ENCODE measurements at regions not wholly inside any gene's neighbourhood (a gene's known extent, or its start where the extent isn't known, plus 50 kb on each side); places are given as distances from the start of the nearest gene placed in this dataset.

DNA sequence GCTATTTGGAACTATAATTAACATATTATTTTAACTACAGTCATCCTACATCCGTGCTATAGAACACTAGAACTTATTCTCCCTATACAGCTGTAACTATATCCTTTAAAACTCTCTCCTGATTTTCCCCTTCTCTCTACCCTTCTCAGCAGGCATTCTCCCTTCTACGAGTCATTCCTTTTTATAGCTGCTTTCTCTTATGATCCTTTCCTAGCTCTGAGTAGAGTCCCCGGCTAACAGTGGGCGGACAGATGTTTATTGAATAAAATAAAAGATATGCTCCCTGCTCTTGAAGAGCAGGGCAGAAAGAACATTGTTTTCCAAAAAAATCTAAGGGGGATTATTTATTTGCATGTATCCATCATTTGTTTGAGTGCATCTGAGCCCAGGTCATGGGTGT, 246.5 kb upstream of the TMTC4 start:
- Mint-ChIP-seq H3K4me1 (ENCODE audit: low read depth) (no peaks in the 10 kb centered on the region), H3K9me3 (no peaks in the 10 kb centered on the region), H3K27me3 (peaks cover 8% of the 10 kb centered on the region), H3K4me3 (no peak overlapping the region), H3K36me3 (ENCODE audit: low read depth) (no peaks in the 10 kb centered on the region), H3K27ac (no peak overlapping the region)
- DNase-seq, result no peak
- ChIA-PET CTCF (interaction anchor here (1.1 kb wide), 1 partner anchor 199 kb away, joined by 3 read pairs; no protein-coding TSS in a partner anchor), POLR2A (no interaction called here)
- intact Hi-C loops (cut with micrococcal nuclease), result no loop called here
- no peak for TF ChIP-seq CTCF (IDR thresholded peaks at IDR 0.05)
- no peak for ATAC-seq

GRCh38 chr13:100917011-100917410, 242.4 kb upstream of the TMTC4 start:
- Mint-ChIP-seq H3K36me3 (ENCODE audit: low read depth) (no peaks in the 10 kb centered on the region), H3K27me3 (peaks cover 20% of the 10 kb centered on the region), H3K4me3 (no peak overlapping the region), H3K27ac (no peak overlapping the region), H3K4me1 (ENCODE audit: low read depth) (no peaks in the 10 kb centered on the region), H3K9me3 (no peaks in the 10 kb centered on the region)
- intact Hi-C loops (cut with micrococcal nuclease), result no loop called here
- no peak for TF ChIP-seq CTCF (IDR thresholded peaks at IDR 0.05)
- ATAC-seq (no peak), DNase-seq (no peak)
- ChIA-PET POLR2A (no interaction called here), CTCF (no interaction called here)

GRCh38 chr13:100913143-100913542, 238.5 kb upstream of the TMTC4 start:
- H3K4me3 Mint-ChIP-seq, result no peak overlapping the region
- H3K36me3 Mint-ChIP-seq (ENCODE audit: low read depth), result no peaks in the 10 kb centered on the region
- ChIA-PET POLR2A (no interaction called here), CTCF (no interaction called here)
- intact Hi-C loops (cut with micrococcal nuclease), result no loop called here
- peaks cover 22% of the 10 kb centered on the region for H3K27me3 Mint-ChIP-seq
- no peaks in the 10 kb centered on the region for H3K4me1 Mint-ChIP-seq (ENCODE audit: low read depth)
- no peak for TF ChIP-seq CTCF (IDR thresholded peaks at IDR 0.05)
- H3K27ac Mint-ChIP-seq, result no peak overlapping the region
- no peaks in the 10 kb centered on the region for H3K9me3 Mint-ChIP-seq
- DNase-seq (no peak), ATAC-seq (no peak)

DNA sequence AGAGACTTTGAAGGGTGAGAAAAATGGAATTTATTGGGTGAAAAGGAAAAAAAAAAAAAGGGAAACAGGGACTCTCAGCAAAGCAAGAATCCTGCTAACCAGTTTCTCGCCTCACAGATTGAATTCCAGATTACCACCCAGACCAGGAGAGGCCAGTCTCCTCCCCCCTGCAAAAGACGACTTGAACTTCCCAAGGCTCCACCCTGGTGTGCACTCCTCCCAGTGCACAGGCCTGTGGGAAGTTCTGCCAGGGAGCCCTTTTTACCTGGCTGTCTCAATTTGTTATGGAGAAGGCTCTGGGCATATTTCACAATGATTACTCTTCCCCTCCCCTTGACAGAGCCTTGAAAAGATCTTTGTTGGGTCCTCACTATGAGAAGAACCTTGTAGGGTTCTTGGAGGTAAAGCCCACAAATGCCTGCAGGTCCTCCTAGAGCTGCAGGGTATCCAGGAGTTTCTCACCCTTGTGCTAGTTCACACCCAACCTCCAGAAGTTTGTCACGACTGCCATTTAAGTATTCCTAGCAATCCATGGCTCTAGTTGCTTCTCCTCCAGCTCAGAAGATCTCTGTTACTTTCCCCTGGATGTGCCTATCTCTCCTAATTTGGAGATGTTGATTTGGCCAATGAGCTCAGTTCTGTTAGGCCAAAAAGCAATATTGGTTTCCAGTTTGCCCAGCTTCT, 229.8 kb upstream of the TMTC4 start:
- H3K27ac Mint-ChIP-seq, result no peak overlapping the region
- H3K27me3 Mint-ChIP-seq, result peaks cover 5% of the 10 kb centered on the region
- no peak overlapping the region for H3K4me3 Mint-ChIP-seq
- H3K9me3 Mint-ChIP-seq, result no peaks in the 10 kb centered on the region
- DNase-seq (no peak), ATAC-seq (no peak)
- no peaks in the 10 kb centered on the region for H3K36me3 Mint-ChIP-seq (ENCODE audit: low read depth)
- CTCF ChIA-PET, result no interaction called here
- intact Hi-C loops (cut with micrococcal nuclease), result no loop called here
- TF ChIP-seq CTCF (IDR thresholded peaks at IDR 0.05), result no peak
- no peaks in the 10 kb centered on the region for H3K4me1 Mint-ChIP-seq (ENCODE audit: low read depth)
- POLR2A ChIA-PET, result no interaction called here

DNA sequence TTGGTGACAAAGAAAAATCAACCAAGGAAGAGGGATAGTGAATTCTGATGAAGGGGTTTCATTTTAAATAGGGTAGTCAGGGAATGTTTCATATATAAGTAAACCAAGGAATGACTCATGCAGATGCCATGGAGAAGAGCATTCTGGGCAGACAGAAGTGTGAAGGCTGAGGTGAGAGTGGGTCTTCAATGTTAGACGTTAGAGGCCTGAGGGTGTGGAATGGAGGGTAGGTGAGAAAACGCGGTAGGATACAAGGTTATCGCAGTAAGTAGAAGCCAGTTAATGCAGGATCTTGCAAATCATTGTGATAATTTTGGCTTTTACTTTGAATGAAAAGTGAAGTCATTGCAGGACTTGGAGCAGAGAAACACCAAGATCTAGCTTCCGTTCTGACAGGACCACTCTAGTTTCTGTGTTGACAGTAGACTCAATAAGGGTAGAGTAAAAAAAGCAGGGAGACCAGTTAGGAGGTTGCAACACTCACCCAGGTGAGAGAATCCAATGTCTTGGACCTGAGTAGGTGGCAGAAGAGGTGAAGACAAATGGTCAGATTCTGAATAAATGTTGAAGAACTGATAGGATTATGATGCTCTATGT, 225.2 kb upstream of the TMTC4 start:
- ChIA-PET POLR2A (no interaction called here), CTCF (no interaction called here)
- H3K4me3 Mint-ChIP-seq, result no peak overlapping the region
- DNase-seq (no peak), ATAC-seq (no peak)
- no peak overlapping the region for H3K27ac Mint-ChIP-seq
- no peaks in the 10 kb centered on the region for H3K4me1 Mint-ChIP-seq (ENCODE audit: low read depth)
- intact Hi-C loops (cut with micrococcal nuclease), result no loop called here
- no peak for TF ChIP-seq CTCF (IDR thresholded peaks at IDR 0.05)
- no peaks in the 10 kb centered on the region for H3K9me3 Mint-ChIP-seq
- peaks cover 5% of the 10 kb centered on the region for H3K27me3 Mint-ChIP-seq
- H3K36me3 Mint-ChIP-seq (ENCODE audit: low read depth), result no peaks in the 10 kb centered on the region

All from activated CD8-positive, alpha-beta T cell treated with anti-CD3 and anti-CD28 coated beads for 36 hours (primary cell).